T follicular helper cell (primary cell): ENCODE measurements at regions not wholly inside any gene's neighbourhood (a gene's known extent, or its start where the extent isn't known, plus 50 kb on each side); places are given as distances from the start of the nearest gene placed in this dataset.
"Not testable (repeated sequence)": the region's sequence is repeated elsewhere in the genome, so short reads cannot be mapped to it uniquely, and the experiment has no call there.

Experiments
- DNase-seq: peaks from one replicate; pipeline ENCODE4 v3.0.0-alpha.2; 2020; ENCODE audit warnings: low read depth

DNA sequence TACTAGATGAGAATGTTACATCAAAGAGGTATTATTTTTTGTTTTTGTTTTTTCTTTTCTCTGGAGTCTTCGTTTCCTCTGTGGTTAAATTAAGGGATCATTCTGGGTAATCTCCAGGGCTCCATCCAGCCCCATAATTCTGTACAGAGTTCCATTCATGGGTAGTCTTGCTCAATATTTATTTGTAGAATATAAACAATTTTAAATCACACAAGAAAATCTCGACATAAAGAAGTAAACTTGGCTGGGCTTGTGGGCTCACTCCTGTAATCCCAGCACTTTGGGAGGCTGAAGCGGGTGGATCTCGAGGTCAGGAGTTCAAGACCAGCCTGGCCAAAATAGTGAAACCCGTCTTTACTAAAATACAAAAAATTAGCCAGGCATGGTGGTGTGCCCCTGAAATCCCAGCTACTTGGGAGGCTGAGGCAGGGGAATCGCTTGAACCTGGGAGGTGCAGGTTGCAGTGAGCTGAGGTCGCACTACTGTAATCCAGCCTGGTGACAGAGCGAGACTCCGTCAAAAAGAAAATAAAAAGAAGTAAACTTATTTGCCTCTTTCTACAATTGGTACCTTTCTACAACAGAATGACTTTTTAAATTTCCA is 166.8 kb upstream of the TGFBR2 start:
- DNase-seq: no peak

DNA sequence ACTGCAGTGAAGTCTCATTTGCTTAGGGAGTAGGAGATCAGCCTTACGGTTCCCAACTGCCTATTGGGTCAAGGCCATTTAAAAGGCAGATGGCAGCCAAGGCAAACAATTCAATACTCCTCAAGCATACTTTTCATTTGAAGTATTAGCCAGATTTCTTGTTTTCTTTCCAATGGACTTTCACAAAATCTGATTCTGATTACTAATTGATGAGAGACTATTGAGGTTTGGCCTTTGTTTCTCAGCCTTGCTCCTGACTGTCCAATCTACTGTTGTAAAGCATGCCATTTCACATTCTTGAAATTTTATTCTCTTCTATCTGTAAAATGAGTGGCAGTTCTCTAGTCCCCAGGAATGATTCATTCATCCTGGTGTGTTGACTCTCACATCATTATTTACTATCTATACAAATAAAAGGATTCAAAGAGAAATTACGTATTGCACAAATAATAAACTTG is 166.2 kb upstream of the TGFBR2 start:
- no peak for DNase-seq

DNA sequence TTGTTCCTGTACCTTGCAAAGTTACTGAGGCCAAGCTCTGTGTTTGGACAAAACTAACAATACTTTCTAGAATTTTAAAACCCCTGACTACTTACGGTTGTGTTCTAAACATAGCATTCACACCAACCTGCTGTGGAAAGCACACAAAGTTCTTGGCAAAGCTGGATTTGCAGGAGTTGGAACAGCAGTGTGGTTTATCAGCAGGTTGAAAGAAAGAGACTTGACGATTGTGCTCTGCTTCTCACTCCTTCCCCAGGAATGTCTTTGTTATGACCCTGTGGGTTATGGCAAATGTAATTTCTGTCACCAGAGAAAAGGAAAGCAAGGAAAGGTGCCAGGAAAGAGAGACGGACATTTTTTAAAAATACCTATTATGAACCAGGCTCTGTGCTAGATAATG is 165.5 kb upstream of the TGFBR2 start:
- DNase-seq: no peak

DNA sequence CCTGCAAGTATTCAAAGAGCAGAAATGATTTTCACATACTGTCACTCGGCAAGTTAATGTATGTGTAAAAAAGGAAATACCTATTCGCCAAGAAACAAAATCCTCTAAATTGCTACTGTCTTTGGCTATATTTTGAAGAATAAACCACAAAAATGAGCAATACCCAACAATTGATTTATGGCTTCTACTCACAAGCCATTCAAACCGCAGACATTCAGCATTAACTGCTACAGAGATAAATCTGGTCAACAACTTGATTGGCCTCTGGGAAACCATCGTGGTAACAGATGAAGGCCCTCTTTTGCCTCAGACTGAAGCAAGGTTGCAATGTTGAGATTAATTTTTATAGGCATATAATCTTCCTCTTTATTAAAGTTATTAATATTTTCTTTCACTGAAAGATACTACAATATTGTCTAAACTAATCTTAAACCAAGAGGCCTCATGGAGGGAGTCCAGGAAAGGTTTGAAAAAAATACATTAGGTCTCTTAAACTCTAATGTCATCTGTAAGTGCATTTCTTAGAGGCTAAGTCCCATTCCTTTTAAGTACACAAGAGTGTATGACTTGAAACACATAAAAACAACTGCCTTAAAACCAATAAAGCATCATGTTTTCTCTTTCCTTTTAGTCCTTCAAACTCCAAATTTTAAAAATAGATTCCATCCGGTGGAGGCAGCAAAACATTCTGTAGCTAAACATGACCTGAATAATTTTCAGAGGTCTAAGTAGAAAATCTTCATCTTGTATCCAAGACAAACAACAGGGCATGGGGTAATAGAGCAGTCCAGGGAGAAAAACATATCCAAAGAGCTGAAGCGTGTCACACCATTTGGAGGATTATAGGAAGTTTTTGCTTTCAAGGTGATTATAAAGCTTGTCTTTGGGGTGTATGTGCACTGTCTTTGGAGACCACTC is 162.4 kb upstream of the TGFBR2 start:
- no peak for DNase-seq

DNA sequence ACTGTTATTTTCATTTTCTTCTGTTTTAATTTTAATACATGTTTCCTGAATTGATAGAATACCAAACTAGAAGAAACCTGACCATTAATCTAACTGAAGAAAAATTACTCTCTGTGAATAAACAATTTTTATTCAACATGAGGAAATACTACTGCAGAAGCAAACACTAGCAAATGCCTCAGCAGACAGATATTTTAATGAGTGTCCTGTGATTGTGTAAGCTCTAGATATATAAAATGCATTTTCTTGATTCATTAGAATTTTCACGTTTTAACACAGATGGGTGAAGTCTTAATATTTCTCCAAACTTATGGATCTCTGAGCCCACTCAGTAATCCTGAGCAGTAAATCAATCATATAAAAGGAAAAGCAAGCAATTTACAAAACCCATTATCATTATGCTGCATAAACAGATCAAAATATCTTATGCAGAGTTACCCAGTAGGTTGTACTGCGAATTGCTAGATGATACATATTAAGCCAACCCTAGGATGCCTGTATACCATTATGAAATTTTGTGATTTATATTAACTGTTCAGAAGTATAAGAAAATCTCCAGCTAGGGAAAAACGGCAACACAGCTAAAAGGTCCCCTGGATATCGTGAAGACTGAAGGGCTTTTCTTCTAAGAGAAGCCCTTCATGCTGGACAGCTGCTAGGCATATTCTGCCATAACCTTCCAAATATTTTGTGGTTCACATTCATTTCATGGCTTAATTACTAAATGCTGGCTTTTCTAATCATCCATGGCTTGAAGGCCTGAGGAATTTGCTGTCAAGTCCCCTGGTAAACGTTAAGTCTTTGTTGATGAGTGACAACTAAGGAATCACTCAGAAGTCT is 157.7 kb upstream of the TGFBR2 start:
- DNase-seq: no peak

DNA sequence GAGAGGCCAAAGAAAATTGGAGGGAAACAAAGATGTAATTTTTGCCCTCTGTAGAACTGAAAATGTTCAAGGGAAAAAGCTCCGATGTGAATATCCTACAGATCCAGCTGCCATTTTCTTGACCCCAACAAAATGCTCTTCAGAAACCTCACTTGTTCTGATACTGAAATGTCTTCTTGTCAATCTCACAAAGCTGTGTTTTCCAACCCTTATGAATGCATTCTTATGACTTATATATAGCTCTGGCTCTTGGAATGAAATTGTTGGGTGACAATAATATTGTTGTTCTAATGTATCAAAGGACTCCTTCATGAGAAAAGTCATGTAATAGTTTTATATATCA is 157.1 kb upstream of the TGFBR2 start:
- DNase-seq: no peak

DNA sequence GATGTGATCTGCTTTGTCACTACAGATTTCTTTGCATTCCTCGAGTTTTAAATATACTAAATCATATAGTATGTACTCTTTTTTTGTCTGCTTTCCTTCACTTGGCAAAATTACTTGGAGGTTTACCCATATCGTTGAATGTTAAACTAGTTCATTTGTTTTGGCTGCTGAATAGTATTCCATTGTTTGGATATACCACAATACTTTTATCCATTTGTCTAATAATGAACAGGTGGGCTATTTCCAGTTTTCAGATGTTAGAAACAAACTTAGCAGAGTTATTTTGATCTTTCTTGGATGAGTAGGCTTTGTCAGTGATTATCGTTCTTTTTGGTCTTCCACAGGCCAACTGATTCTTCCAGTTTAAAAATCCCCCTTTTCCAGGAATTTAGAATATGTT is 154.0 kb upstream of the TGFBR2 start:
- no peak for DNase-seq

DNA sequence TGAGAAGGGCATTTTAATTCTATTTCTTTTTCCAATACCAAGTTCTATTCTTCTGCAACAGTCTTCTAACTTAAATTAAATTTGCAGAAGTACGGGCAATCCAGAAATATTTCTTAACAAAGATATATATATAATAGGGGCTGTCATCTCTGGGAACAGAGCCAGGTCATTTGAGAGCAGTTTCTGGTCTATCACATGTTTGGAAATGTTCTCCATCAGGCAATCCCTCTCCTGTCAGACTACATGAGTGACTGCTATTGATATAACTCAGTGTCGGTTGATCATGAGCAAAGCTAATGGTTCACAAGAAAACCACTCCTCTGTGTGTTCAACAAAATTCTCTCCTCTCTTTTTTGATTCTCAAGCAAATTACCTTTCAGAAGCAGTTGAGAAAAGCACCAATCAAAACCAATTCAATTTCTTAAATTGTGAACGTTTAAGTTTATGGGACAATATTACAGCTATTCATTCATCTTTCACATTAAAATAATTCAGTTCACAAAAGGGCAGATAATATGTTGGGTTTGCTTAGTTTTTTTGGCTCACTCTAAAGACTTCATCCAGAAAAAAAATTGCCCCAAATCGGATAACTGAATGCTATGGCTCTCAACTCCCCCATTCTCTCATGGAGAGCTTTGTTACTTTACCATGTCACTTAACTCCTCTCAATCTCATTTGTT is 152.9 kb upstream of the TGFBR2 start:
- DNase-seq: no peak

DNA sequence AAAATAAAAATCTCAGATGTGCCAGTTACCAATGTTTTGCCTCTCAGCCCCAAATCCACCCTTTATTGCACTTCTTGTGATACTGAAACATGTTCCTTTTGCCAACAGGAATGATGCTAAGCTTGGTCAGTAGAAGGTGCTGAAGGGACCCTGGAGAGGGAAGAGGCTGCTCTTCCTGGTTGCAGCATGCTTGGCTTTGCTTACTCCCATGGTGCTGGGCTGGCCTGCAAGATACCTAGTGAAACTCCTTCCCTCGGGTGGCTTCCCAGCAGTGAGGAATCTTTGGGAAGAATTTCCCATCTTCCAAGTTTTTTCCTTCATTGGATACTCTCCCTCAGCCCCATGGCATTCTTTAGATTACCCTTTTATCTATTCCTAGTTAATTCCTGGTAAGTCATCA is 151.8 kb upstream of the TGFBR2 start:
- DNase-seq: no peak

DNA sequence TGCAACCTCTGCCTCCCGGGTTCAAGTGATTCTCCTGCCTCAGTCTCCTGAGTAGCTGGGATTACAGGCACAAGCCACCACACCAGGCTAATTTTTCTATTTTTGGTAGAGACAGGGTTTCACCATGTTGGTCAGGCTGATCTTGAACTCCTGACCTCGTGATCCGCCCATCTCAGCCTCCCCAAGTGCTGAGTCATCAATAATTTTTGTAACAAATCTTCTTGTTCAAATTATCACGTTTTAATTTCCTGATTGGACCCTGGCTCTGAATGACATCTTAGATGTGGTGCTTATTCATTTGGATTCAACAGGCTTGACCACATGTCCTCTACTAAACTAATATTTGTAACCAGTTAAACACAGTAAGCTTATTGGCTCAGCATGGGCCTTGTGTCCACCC is 151.3 kb upstream of the TGFBR2 start:
- not testable (repeated sequence) for DNase-seq

DNA sequence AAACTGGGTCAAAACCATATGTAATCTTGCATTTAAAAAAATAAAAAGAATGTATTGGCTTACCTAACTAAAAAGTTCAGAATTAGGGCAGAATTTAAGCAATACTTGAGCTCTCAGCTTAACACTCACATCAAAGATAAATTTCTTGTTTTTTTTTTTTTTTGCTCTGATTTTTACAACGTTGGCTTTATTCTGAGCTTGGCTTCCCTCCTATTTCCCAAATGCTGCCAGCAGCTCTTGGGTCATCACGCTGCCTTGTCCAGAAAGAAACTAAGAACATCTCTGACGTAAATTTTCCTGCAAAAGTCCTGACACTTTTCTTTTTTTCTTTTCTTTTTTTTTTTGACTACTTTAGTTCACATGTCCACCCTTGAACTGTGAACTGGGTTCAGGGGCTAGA is 150.6 kb upstream of the TGFBR2 start:
- no peak for DNase-seq

DNA sequence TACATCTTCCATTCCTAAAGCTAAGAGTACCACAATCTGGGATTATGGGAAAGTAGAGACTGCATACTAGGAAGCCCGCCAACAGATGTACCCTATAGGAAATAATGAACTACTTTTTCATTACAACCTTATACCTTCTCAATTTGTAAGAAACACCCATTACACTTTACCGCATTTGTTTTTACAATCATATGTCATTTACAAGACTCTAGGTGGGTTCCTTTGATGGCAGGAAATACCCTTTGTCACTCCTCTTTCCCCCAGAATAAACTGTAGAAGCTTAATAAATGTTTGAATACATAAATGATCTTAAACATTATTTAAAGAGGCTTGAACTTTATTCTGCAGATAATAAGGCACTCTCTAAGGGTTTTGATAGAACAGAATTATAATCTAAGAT is 150.1 kb upstream of the TGFBR2 start:
- DNase-seq: no peak

DNA sequence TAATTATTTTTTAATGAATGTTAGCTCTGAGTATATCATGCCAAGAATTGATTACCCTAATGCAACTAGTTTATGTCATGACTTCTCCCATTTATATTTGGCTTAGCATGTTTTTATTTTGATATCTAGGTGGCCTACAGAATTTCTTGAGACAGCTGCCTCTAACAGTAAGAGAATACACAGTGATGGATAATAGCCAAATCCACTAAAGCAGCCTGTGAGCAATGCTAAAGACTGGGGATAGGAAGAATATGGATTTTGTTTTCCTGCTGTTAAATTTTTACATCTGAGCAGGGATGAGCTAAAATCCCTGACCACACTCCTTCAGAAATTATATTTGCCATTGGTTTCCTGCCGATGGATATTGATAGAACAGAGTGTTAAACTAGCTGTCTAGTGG is 149.3 kb upstream of the TGFBR2 start:
- DNase-seq: no peak

DNA sequence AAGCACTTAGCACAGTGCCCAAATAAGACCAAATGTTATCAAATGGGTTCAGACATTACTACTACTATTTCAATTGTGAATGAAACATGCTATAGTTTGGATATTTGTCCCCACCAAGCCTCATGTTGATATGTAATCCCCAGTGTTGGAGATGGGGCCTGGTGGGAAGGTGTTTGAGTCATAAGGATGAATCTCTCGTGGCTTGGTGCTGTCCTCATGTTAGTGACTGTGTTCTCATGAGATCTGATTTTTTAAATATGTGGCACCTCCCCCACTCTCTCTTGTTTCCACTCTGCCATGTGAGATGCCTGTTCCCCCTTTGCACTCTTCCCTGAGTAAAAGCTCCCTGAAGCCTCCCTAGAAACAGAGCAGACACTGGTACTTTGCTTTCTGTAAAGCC is 148.7 kb upstream of the TGFBR2 start:
- DNase-seq: no peak

DNA sequence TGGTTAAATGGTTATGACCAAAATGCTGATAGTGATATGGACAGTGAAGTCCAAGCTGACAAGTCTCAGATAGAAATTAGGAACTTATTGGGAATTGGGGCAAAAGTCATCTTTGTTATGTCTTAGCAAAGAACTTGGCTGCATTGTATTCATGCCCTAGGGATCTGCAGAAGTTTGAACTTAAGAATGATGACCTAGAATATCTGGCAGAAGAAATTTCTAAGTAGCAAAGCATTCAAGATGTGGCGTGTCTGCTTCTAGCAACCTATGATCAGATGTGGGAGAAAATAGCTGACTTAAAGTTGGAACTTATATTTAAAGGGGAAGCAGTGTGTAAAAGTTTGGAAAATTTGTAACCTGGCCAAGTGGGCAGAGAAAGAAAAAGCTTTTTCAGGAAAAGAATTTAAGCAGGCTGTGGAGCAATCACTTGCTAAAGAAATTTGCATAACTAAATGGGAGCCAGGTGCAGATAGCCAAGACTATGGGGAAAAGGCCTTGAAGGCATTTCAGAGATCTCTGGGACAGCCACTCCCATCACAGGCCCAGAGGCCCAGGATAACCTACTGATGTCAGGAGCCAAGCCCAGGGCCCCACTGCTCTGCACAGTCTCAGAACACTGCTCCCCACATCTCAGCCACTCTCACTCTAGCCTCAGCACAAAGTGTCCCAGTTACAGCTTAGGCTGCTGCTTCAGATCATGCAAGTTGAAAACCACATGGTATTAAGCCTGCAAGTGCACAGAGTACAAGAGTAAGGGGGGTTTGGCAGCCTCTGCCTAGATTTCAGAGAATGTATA is 147.8 kb upstream of the TGFBR2 start:
- DNase-seq: no peak

DNA sequence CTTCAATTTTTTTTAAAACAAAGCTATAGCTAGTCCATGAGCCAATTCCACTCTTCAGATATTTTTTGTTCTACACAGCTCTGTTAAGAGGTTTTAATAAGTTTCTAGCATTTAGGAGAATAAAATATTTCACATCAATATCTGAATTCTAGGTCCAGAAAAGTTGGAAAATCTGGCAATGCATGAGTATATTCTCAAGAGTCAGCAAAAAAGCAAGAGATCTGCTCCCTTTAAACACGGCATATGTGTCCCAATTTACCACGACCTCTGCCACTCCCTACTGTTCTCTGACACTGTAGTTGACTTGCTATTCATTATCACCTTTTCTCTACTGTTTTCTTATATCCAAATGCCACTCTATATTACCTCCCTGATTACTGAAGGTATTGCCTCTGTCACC is 145.1 kb upstream of the TGFBR2 start:
- DNase-seq: no peak

DNA sequence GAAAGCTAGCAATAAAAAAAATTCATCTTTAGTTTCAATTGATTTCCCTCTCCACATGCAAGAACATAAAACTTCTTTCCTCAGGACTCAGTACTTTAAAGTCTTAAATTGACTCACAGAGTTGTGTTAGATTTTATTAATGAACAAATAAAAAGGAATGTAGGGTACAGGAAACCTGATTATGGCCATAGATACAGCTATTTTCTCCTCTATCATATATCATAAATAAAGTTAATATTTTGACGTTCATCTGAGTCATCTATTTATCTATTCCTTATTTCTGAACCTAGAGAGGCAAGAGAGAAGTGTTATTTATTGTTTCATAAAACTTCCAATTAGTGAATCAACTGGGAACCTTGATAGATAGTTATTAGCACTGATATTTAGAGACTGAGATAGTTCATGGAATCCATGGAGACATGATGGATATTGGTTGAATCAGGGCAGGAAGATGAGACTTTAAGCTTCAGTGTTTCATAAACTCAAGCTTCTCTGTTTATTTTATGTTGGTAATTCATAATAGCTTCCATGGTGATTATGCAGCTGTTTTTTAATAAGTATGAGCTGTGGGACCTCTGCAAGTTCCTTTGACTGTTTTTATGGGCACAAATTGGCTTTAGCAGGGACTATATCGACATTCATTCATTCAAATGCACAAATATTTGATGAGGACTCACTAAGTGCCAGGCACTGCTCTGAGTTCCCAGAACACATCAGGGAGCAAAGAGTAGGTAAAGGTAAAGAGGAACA is 143.5 kb upstream of the TGFBR2 start:
- no peak for DNase-seq

DNA sequence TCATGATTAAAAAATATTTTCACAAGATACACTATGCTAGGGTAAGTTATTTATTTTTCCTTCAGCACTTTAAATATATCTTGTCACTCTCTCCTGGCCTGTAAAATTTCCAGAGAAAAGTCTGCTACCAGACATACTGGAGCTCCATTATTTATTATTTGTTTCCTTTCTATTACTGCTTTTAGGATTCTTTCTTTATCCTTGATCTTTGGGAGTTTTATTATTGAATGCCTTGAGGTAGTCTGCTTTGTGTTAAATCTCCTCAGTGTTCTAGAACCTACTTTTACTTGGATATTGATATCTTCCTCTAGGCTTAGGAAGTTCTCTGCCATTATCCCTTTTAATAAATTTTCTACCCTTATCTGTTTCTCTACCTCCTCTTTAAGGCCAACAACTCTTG is 142.0 kb upstream of the TGFBR2 start:
- DNase-seq: no peak

DNA sequence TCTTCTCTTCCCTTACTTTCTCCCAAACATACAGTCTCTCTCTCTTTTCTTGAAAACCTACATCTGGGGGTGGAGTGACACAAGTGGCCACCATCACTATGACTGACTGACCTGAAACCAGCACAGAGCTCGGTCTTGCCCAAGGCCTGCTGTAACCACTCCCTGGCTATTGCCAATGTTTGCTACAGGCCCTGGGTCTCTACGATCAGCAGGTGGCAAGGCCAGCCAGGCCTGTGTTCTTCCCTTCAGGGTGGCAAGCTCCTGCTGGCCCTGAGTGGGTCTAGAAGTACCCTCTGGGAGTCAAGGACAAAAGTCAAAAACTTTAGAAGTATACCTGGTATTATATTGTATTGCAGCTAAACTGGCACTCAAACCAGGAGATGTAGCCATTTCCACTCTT is 140.9 kb upstream of the TGFBR2 start:
- no peak for DNase-seq

DNA sequence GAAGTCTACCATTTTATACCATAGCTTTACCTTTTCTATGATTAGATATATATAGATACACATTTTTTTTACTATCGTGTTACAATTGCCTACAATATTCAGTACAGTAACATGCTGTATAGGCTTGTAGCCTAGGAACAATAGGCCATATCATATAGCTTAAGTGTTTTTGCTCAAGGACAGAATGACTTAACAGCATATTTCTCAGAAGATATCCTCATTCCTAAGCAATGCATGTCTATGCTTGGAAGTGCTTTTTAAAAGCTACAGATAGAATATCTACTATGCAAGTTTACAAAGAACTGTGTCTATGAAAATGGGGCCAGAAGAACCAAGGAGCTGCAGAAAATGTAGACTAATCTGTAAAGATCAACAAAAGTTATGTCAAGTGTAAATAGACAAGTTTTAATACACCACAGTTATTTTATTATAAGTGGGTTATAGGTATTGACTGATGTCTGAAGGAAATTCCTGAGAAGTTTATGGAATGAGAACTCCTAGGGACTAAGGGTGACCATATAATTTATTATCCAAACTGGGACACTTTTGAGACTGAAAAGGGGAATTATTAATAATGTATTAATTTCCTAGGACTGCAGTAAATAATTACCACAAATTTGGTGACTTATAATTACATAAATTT is 138.7 kb upstream of the TGFBR2 start:
- no peak for DNase-seq
